ENCODE measurements at regions not wholly inside any gene's neighbourhood (a gene's known extent, or its start where the extent isn't known, plus 50 kb on each side); places are given as distances from the start of the nearest gene placed in this dataset.

GRCh38 chr7:4613846-4614548 lies 68.1 kb upstream of the FOXK1 start:
- no peak for TF ChIP-seq CTCF (IDR thresholded peaks at IDR 0.05; ENCODE audit: poor library complexity, severe bottlenecking)
- no peak for TF ChIP-seq EP300 (conservative IDR thresholded peaks at IDR 0.05; ENCODE audit: poor library complexity, severe bottlenecking)

Data from neural cell (in vitro differentiated cells).